Posterior cingulate gyrus (tissue), 11 donors: ENCODE measurements at regions not wholly inside any gene's neighbourhood (a gene's known extent, or its start where the extent isn't known, plus 50 kb on each side); places are given as distances from the start of the nearest gene placed in this dataset.

Experiments used
- DNase-seq, 10 donors: peaks; one replicate each; pipeline versions ENCODE4 v3.0.0 to v3.0.0-alpha.2; 2020 to 2021; ENCODE audit warnings: mixed read lengths in 3 of 10
- intact Hi-C: fragments of 100-400 bp; cut with DNase I; formaldehyde crosslinking; loops from one replicate; pipeline ENCODE4 v1.15.1; 2023

- peak in 9 of 10 donors; percentile 13 to 95 (median 66) for DNase-seq
- intact Hi-C loops, result no loop called here
Observed at GRCh38 chr3:14352002-14352627, 50.3 kb upstream of the SLC6A6 start.
